ENCODE measurements at regions not wholly inside any gene's neighbourhood (a gene's known extent, or its start where the extent isn't known, plus 50 kb on each side); places are given as distances from the start of the nearest gene placed in this dataset.

DNA sequence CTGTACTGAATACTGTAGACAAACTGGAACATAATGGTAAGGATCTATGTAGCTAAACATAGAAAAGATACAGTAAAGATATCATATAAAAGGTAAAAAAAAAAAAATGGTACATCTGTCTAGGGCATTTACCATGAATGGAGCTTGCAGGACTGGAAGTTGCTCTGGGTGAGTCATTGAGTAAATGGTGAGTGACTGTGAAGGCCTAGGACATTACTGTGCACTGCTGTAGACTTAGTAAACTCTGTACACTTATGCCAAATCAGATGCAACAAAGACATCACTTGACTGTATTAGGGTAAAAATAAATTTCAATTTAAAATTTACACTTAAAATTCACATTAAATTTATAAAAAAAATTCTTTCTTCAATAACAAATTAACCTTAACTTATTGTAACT is 281.3 kb upstream of the LMCD1 start:
- TF ChIP-seq, protein P1, sequence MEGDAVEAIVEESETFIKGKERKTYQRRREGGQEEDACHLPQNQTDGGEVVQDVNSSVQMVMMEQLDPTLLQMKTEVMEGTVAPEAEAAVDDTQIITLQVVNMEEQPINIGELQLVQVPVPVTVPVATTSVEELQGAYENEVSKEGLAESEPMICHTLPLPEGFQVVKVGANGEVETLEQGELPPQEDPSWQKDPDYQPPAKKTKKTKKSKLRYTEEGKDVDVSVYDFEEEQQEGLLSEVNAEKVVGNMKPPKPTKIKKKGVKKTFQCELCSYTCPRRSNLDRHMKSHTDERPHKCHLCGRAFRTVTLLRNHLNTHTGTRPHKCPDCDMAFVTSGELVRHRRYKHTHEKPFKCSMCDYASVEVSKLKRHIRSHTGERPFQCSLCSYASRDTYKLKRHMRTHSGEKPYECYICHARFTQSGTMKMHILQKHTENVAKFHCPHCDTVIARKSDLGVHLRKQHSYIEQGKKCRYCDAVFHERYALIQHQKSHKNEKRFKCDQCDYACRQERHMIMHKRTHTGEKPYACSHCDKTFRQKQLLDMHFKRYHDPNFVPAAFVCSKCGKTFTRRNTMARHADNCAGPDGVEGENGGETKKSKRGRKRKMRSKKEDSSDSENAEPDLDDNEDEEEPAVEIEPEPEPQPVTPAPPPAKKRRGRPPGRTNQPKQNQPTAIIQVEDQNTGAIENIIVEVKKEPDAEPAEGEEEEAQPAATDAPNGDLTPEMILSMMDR (IDR thresholded peaks at IDR 0.05; ENCODE audit: insufficient read depth, low read length) = no peak
- TF ChIP-seq, protein P2, sequence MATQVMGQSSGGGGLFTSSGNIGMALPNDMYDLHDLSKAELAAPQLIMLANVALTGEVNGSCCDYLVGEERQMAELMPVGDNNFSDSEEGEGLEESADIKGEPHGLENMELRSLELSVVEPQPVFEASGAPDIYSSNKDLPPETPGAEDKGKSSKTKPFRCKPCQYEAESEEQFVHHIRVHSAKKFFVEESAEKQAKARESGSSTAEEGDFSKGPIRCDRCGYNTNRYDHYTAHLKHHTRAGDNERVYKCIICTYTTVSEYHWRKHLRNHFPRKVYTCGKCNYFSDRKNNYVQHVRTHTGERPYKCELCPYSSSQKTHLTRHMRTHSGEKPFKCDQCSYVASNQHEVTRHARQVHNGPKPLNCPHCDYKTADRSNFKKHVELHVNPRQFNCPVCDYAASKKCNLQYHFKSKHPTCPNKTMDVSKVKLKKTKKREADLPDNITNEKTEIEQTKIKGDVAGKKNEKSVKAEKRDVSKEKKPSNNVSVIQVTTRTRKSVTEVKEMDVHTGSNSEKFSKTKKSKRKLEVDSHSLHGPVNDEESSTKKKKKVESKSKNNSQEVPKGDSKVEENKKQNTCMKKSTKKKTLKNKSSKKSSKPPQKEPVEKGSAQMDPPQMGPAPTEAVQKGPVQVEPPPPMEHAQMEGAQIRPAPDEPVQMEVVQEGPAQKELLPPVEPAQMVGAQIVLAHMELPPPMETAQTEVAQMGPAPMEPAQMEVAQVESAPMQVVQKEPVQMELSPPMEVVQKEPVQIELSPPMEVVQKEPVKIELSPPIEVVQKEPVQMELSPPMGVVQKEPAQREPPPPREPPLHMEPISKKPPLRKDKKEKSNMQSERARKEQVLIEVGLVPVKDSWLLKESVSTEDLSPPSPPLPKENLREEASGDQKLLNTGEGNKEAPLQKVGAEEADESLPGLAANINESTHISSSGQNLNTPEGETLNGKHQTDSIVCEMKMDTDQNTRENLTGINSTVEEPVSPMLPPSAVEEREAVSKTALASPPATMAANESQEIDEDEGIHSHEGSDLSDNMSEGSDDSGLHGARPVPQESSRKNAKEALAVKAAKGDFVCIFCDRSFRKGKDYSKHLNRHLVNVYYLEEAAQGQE (IDR thresholded peaks at IDR 0.05; ENCODE audit: insufficient replicate concordance, low read depth) = no peak
- TF ChIP-seq GABPA (IDR thresholded peaks at IDR 0.05; ENCODE audit: low read depth) (no peak), POLR2AphosphoS5 (IDR thresholded peaks at IDR 0.05; ENCODE audit: low read depth) (no peak), SPI1 (IDR thresholded peaks at IDR 0.05; ENCODE audit: borderline replicate concordance, low read depth) (no peak)

Data from HL-60 (cell line).